Right lobe of liver (tissue), 6 donors: ENCODE measurements at regions not wholly inside any gene's neighbourhood (a gene's known extent, or its start where the extent isn't known, plus 50 kb on each side); places are given as distances from the start of the nearest gene placed in this dataset.

Experiments used
- ATAC-seq, 4 donors: fragments of 200-7000 bp; cut with Tn5 transposase; one replicate each; pipeline ENCODE4 v1.9.1; 2020; ENCODE audit warnings: mild to moderate bottlenecking in 4 of 4, moderate library complexity in 4 of 4
- DNase-seq, 3 donors: peaks; one replicate each; pipeline ENCODE4 v3.0.0-alpha.2; 2020
- H3K27ac ChIP-seq, 3 donors: fragments of 200-600 bp; one replicate each; pipeline ENCODE4 v1.8.0; 2022
- H3K27me3 ChIP-seq, 2 donors: fragments of 200-600 bp; one replicate each; pipeline ENCODE4 v1.8.0; 2022
- H3K36me3 ChIP-seq, 4 donors: fragments of 200-600 bp; sonication (generic) in 1 of 4; one replicate each; pipeline versions ENCODE4 v1.5.1 to v1.8.0; 2017 to 2022; ENCODE audit warnings: control low read depth in 1 of 4
- H3K4me1 ChIP-seq, 4 donors: fragments of 200-600 bp; sonication (generic) in 1 of 4; one replicate each; pipeline versions ENCODE4 v1.5.1 to v1.8.0; 2017 to 2022; ENCODE audit warnings: control low read depth in 1 of 4
- H3K4me3 ChIP-seq, 3 donors: fragments of 200-600 bp; one replicate each; pipeline ENCODE4 v1.8.0; 2022
- H3K9me3 ChIP-seq, 4 donors: fragments of 200-600 bp; sonication (generic) in 1 of 4; one replicate each; pipeline versions ENCODE4 v1.5.1 to v1.8.0; 2017 to 2022; ENCODE audit warnings: control low read depth in 1 of 4
- CTCF ChIP-seq, 4 donors: fragments of 200-600 bp in 3 of 4; fragments of 450-650 bp in 1 of 4; IDR thresholded peaks; one replicate each; pipeline versions ENCODE4 v1.5.1 to v1.8.0; 2016 to 2022; ENCODE audit warnings: antibody characterized with exemption in 4 of 4, mild to moderate bottlenecking in 2 of 4
- POLR2A ChIP-seq: fragments of 450-650 bp; IDR thresholded peaks from one replicate; pipeline ENCODE4 v1.6.1; 2017; ENCODE audit warnings: antibody characterized with exemption, mild to moderate bottlenecking
- WGBS: methylation state at CpG from one replicate; pipeline ENCODE4 v1.1.6; 2018; ENCODE audit warnings: low coverage, low lambda C conversion rate; ENCODE audit not compliant: insufficient coverage; ENCODE audit errors: missing lambda C conversion rate; 5-methylcytosine and 5-hydroxymethylcytosine counted together
- intact Hi-C, 2 donors: fragments of 100-400 bp; cut with DNase I; formaldehyde crosslinking; loops; one replicate each; pipeline versions ENCODE4 v1.11.2 to v1.14.1; 2022
- donor health status: DM: no; HTN: yes; CAD: no.
- donor health status: DM: no; HTN: no; CAD: no.
- donor health status: DM: no; HTN: no; CAD: no.
- donor health status: DM: no; HTN: yes; CAD: no.
- donor health status: DM: no; HTN: yes; CAD: no.

- no peaks in the 10 kb centered on the region for H3K27me3 ChIP-seq
- no peak for DNase-seq
- H3K4me1 ChIP-seq, result no peaks in the 10 kb centered on the region
- no peak overlapping the region for H3K4me3 ChIP-seq
- H3K36me3 ChIP-seq, result no peaks in the 10 kb centered on the region
- intact Hi-C loops, result no loop called here
- no peak for ATAC-seq
- TF ChIP-seq POLR2A (no peak), CTCF (IDR thresholded peaks at IDR 0.05) (no peak)
- H3K27ac ChIP-seq, result no peak overlapping the region
- H3K9me3 ChIP-seq, result no peaks in the 10 kb centered on the region
Measured at GRCh38 chr12:30414507-30414906, 281.2 kb downstream of the IPO8 start.

- no peaks in the 10 kb centered on the region for H3K36me3 ChIP-seq
- no peak overlapping the region for H3K27ac ChIP-seq
- H3K4me3 ChIP-seq, result no peak overlapping the region
- peaks cover 0 to 8% (median 0%) of the 10 kb centered on the region in 4 donors for H3K4me1 ChIP-seq
- no peaks in the 10 kb centered on the region for H3K9me3 ChIP-seq
- TF ChIP-seq CTCF (IDR thresholded peaks at IDR 0.05), result no peak
- H3K27me3 ChIP-seq, result no peaks in the 10 kb centered on the region
- intact Hi-C loops, result no loop called here
- ATAC-seq (no peak), DNase-seq (no peak)
Measured at GRCh38 chr12:30400349-30400748, 295.3 kb downstream of the IPO8 start.

GRCh38 chr12:30399859-30400258 lies 295.8 kb downstream of the IPO8 start:
- peaks cover 0 to 8% (median 0%) of the 10 kb centered on the region in 4 donors for H3K4me1 ChIP-seq
- no peak for DNase-seq
- ATAC-seq, result no peak
- WGBS, result 55% methylated on average over 2 of the region's 2 CpGs
- intact Hi-C loops, result no loop called here
- no peak overlapping the region for H3K4me3 ChIP-seq
- TF ChIP-seq CTCF (IDR thresholded peaks at IDR 0.05) (no peak), POLR2A (no peak)
- no peaks in the 10 kb centered on the region for H3K9me3 ChIP-seq
- no peaks in the 10 kb centered on the region for H3K36me3 ChIP-seq
- H3K27me3 ChIP-seq, result no peaks in the 10 kb centered on the region
- H3K27ac ChIP-seq, result no peak overlapping the region

- no peaks in the 10 kb centered on the region for H3K9me3 ChIP-seq
- no peak for ATAC-seq
- no peak for DNase-seq
- WGBS, result 53% methylated on average over 2 of the region's 2 CpGs
- TF ChIP-seq CTCF (IDR thresholded peaks at IDR 0.05) (no peak), POLR2A (no peak)
- H3K27ac ChIP-seq, result no peak overlapping the region
- no peak overlapping the region for H3K4me3 ChIP-seq
- intact Hi-C loops, result no loop called here
- no peaks in the 10 kb centered on the region for H3K36me3 ChIP-seq
- H3K27me3 ChIP-seq, result no peaks in the 10 kb centered on the region
- H3K4me1 ChIP-seq, result peaks cover 0 to 11% (median 0%) of the 10 kb centered on the region in 4 donors
Measured at GRCh38 chr12:30396576-30396975, 299.1 kb downstream of the IPO8 start.

GRCh38 chr12:30395190-30395589 lies 300.5 kb downstream of the IPO8 start:
- Histone ChIP-seq H3K27ac (no peak overlapping the region), H3K4me1 (peaks cover 0 to 19% (median 0%) of the 10 kb centered on the region in 4 donors), H3K9me3 (no peaks in the 10 kb centered on the region), H3K4me3 (no peak overlapping the region), H3K27me3 (no peaks in the 10 kb centered on the region), H3K36me3 (no peaks in the 10 kb centered on the region)
- ATAC-seq (no peak), DNase-seq (no peak)
- WGBS, result 55% methylated on average over 3 of the region's 3 CpGs
- no peak for TF ChIP-seq CTCF (IDR thresholded peaks at IDR 0.05)
- TF ChIP-seq POLR2A, result no peak
- intact Hi-C loops, result no loop called here
